ENCODE measurements at regions not wholly inside any gene's neighbourhood (a gene's known extent, or its start where the extent isn't known, plus 50 kb on each side); places are given as distances from the start of the nearest gene placed in this dataset.

- TF ChIP-seq CTCF (IDR thresholded peaks at IDR 0.05) (no peak), POLR2A (IDR thresholded peaks at IDR 0.05) (no peak)
Measured at GRCh38 chr3:34056181-34056910, 257.9 kb downstream of the PDCD6IP start.

Measured in esophagus squamous epithelium (tissue), 4 donors.